ENCODE measurements at regions not wholly inside any gene's neighbourhood (a gene's known extent, or its start where the extent isn't known, plus 50 kb on each side); places are given as distances from the start of the nearest gene placed in this dataset.

- no peak for DNase-seq
Observed at GRCh38 chr11:79894111-79894510, 453.3 kb upstream of the TENM4 start.

- no peak for DNase-seq
Observed at GRCh38 chr11:79890272-79890671, 449.4 kb upstream of the TENM4 start.

DNA sequence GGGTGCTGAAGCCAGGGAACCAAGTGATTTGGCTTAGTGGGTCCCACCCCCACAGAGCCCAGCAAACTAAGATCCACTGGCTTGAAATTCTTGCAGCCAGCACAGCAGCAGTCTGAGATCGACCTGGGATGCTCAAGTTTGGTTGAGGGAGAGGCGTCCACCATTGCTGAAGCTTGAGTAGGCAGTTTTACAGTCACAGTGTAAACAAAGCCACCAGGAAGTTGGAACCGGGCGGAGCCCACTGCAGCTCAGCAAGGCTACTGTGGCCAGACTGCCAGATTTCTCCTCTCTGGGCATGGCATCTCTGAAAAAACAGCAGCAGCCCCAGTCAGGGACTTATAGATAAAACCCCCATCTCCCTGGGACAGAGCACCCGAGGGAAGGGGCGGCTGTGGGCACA, 424.1 kb upstream of the TENM4 start:
- DNase-seq: no peak

DNA sequence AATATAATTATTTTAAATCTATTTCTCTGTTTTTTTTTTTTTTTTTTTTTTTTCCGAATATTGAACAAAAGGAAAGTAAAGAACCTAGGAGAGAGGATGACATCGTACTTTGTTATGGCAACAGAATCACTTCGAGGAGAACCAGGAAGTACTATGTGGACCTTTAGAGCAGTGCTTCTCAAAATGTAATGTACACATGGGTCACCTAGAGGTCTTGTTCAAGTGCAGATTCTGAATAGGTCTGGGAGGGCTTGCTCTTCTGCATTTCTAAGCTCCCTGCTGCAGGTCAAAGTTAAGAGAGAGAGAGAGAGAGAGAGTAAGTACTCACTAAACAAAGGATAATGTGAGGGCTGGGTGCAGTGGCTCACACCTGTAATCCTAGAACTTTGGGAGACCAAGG, 419.5 kb upstream of the TENM4 start:
- no peak for DNase-seq

DNA sequence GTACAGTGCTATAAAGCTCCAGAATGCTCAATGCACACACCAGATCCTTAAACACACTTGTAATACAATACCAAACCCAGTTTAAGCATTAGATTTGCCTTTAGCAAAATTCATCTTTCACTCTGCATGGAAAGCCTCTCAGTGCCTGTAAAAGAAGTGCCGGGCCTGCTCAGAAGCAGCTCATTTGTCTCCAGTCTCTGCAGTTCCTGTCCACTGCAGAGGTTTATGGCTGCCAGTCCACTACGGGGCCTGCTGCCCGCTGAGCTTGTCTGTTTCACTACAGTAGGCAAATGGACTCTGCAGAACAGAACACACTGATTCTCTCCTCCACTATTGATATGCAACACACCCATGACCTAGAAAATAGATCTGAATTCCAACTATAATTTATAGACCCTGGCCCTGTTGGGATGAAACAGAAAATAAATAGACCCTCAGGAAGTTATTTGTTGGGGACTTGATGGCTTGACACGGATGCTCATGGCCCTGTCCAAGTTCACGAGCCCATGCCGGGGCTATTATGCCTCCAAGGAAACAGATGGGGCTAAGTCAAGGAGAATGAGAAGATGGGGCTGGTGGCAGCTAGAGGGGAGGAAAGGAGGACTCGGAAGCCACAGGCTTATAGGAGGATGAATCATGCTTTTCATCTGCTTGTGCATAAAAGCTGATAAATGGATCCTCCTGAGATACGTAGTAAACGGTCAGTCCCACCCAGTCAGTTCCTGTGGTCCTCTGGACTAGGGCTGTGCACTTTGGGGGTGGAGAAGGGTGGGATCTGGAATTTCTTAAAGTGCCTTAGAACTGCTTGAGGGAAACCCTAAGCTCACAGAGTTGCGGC, 416.8 kb upstream of the TENM4 start:
- no peak for DNase-seq

DNA sequence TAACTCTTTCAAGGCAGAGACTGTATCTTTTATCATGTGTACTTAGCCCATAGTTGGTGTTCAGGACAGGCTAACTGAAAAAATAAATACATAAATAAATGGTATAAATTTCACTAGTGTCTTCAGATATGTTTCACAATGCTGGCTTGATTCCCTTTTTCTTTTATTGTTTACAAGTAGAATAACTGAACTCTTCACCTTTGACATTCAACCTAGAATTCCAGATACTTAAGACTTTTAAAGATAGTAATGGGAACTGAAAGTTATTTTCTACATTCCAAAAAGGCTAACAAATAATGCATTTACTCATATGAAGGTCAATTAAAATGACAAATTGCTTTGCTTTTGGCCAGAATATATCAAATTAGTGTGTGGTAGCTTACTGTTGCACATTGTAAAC, 411.3 kb upstream of the TENM4 start:
- DNase-seq: no peak

GRCh38 chr11:79845002-79845709, 404.3 kb upstream of the TENM4 start:
- no peak for DNase-seq

DNA sequence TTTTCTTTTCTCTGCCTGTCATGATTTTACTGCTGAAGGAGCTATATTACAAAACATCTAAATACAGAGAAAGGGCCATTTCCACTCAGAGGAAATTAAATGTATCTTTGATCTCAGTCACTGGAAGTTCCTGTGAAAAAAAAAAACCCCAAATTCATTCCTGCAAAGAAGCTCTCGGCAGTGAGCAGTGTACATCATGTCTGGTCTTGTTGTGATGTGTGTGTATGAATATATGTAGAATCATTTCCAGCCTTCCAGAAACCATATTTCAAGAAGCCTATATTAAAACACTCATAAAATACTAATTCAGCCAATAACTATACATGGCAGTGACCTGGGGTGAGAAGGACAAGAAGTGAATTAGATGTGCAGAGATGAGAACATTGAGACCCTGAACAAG, 393.2 kb upstream of the TENM4 start:
- no peak for DNase-seq

GRCh38 chr11:79830446-79830845, 389.6 kb upstream of the TENM4 start:
- no peak for DNase-seq

DNA sequence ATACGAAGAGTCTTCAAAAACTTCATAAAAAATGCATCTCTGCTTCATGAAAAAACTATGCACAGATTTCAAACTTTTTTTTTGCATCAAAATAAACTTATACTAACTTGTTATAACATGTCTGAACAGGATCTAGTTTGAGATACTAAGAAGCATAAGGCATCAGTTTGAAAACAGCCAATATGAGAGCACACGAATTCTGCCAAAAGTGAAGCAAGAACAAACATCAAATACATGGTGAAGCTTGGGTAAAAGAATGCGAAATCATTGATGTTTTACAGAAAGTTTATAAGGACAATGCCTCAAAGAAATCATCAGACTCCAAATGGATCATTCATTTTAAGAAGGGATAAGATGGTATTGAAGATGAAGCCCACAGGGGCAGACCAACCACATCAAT, 389.1 kb upstream of the TENM4 start:
- DNase-seq: no peak

- no peak for DNase-seq
Observed at GRCh38 chr11:79822766-79823165, 381.9 kb upstream of the TENM4 start.

- DNase-seq: no peak
Observed at GRCh38 chr11:79813551-79813950, 372.7 kb upstream of the TENM4 start.

- DNase-seq: no peak
Observed at GRCh38 chr11:79809487-79809886, 368.7 kb upstream of the TENM4 start.

GRCh38 chr11:79807506-79807905, 366.7 kb upstream of the TENM4 start:
- DNase-seq: no peak

GRCh38 chr11:79796704-79797103, 355.9 kb upstream of the TENM4 start:
- DNase-seq: no peak

DNA sequence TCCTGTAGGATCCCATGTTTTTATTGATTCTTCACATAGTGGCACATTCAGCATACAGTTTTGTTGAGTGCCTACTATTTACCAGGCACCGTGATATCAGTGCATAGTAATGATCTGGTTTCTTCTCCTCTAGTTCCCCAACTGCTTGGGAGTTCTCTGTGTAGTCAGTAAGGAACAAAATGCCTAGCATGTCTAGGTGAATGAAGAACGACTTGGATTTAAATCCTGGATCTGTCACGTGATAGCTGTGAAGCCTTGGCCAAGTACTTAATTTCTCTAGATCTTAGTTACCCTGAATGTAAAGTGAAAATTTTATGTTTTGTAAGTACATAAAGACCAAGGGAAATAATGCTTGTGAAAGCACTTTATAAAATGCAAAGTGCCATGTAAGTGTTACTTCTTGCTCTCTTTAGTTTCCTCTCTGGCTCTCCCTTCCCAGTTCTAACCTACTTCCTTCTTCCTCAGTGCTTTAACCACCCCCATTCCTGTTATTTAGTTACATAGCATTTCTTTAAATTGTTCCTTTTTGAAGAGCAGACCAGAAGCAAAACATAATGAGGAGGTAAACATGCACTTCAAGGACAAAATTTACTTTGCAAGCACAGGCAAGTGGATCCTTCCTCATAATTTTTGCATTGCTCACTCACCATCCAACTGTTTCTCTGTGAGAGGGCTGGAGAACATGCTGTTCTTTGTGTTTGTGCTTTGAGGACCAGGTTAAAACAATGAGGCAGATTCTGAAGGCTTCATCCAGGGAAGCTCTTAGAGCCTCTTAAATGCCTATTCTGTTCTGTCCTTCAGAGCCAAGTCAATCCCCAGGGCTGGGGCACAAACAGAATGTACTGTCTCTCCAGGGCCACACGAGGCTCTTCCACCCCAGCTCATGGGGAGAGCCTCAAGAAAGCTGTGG, 353.9 kb upstream of the TENM4 start:
- DNase-seq: no peak

- DNase-seq: no peak
Observed at GRCh38 chr11:79794057-79794456, 353.2 kb upstream of the TENM4 start.

- DNase-seq: no peak
Observed at GRCh38 chr11:79786961-79787360, 346.1 kb upstream of the TENM4 start.

- no peak for DNase-seq
Observed at GRCh38 chr11:79783833-79784232, 343.0 kb upstream of the TENM4 start.

GRCh38 chr11:79768343-79768742, 327.5 kb upstream of the TENM4 start:
- DNase-seq: no peak

GRCh38 chr11:79762279-79762921, 321.6 kb upstream of the TENM4 start:
- DNase-seq: peak; percentile 6

GRCh38 chr11:79758325-79758724, 317.5 kb upstream of the TENM4 start:
- no peak for DNase-seq

- no peak for DNase-seq
Observed at GRCh38 chr11:79747406-79747805, 306.6 kb upstream of the TENM4 start.
